H9 (cell line): ENCODE measurements at regions not wholly inside any gene's neighbourhood (a gene's known extent, or its start where the extent isn't known, plus 50 kb on each side); places are given as distances from the start of the nearest gene placed in this dataset.

Experiments
- DNase-seq: peaks from one replicate; pipeline ENCODE4 v3.0.0-alpha.2; 2017
- H2AFZ ChIP-seq: one replicate; pipeline ENCODE4 v1.6.1; 2013; ENCODE audit warnings: mild to moderate bottlenecking, low read length, control low read depth, moderate library complexity
- H2AK5ac ChIP-seq: 2 replicates; pipeline ENCODE4 v1.6.1; 2013; ENCODE audit warnings: low read length, control low read depth, mixed read lengths; ENCODE audit not compliant: insufficient read length
- H2BK120ac ChIP-seq: one replicate; pipeline ENCODE4 v1.6.1; 2013; ENCODE audit warnings: low read depth, mild to moderate bottlenecking, low read length, control low read depth, inconsistent platforms; ENCODE audit not compliant: poor library complexity, severe bottlenecking
- H2BK12ac ChIP-seq: 2 replicates; pipeline ENCODE4 v1.6.1; 2013; ENCODE audit warnings: low read length, control low read depth, mixed read lengths, low read depth; ENCODE audit not compliant: insufficient read length
- H2BK15ac ChIP-seq: 2 replicates; pipeline ENCODE4 v1.6.1; 2013; ENCODE audit warnings: low read depth, low read length, control low read depth
- H2BK20ac ChIP-seq: one replicate; pipeline ENCODE4 v1.6.1; 2013; ENCODE audit warnings: low read depth, mild to moderate bottlenecking, low read length, control low read depth, inconsistent platforms; ENCODE audit not compliant: poor library complexity, severe bottlenecking
- H2BK5ac ChIP-seq: 2 replicates; pipeline ENCODE4 v1.6.1; 2013; ENCODE audit warnings: low read length, control low read depth, mixed read lengths; ENCODE audit not compliant: insufficient read length
- H3K14ac ChIP-seq: 2 replicates; pipeline ENCODE4 v1.6.1; 2013; ENCODE audit warnings: low read length, control low read depth; ENCODE audit not compliant: insufficient read depth
- H3K18ac ChIP-seq: 2 replicates; pipeline ENCODE4 v1.6.1; 2013; ENCODE audit warnings: low read depth, mild to moderate bottlenecking, mixed read lengths, low read length, control low read depth; ENCODE audit not compliant: insufficient read length
- H3K23ac ChIP-seq: 2 replicates; pipeline ENCODE4 v1.6.1; 2013; ENCODE audit warnings: low read length, control low read depth, mixed read lengths, low read depth; ENCODE audit not compliant: insufficient read length
- H3K23me2 ChIP-seq: 2 replicates; pipeline ENCODE4 v1.6.1; 2013; ENCODE audit warnings: low read depth, mild to moderate bottlenecking, mixed read lengths, low read length, control low read depth; ENCODE audit not compliant: insufficient read length, poor library complexity, severe bottlenecking
- H3K27ac ChIP-seq: 2 replicates; pipeline ENCODE4 v1.5.1; 2013; ENCODE audit warnings: low read length, control low read depth, mixed read lengths, low read depth; ENCODE audit not compliant: insufficient read length
- H3K27me3 ChIP-seq: 2 replicates; pipeline ENCODE4 v1.6.1; 2013; ENCODE audit warnings: low read length, control low read depth, inconsistent platforms; ENCODE audit not compliant: insufficient read depth
- H3K4ac ChIP-seq: 2 replicates; pipeline ENCODE4 v1.6.1; 2013; ENCODE audit warnings: low read depth, mild to moderate bottlenecking, control low read depth, inconsistent platforms, low read length, moderate library complexity
- H3K4me1 ChIP-seq: 2 replicates; pipeline ENCODE4 v1.6.1; 2013; ENCODE audit warnings: low read length, control low read depth, inconsistent platforms; ENCODE audit not compliant: insufficient read depth
- H3K4me2 ChIP-seq: 2 replicates; pipeline ENCODE4 v1.6.1; 2013; ENCODE audit warnings: low read length, control low read depth, mixed read lengths; ENCODE audit not compliant: insufficient read length, insufficient read depth
- H3K56ac ChIP-seq: 2 replicates; pipeline ENCODE4 v1.6.1; 2013; ENCODE audit warnings: low read depth, mild to moderate bottlenecking, mixed read lengths, low read length, control low read depth; ENCODE audit not compliant: insufficient read length
- H3K79me1 ChIP-seq: 2 replicates; pipeline ENCODE4 v1.6.1; 2013; ENCODE audit warnings: low read depth, mild to moderate bottlenecking, moderate library complexity, low read length, control low read depth, inconsistent platforms; ENCODE audit not compliant: insufficient read depth, poor library complexity, severe bottlenecking
- H3K79me2 ChIP-seq: 2 replicates; pipeline ENCODE4 v1.6.1; 2013; ENCODE audit warnings: low read length, control low read depth, inconsistent platforms; ENCODE audit not compliant: insufficient read depth
- H3K9ac ChIP-seq: 2 replicates; pipeline ENCODE4 v1.6.1; 2013; ENCODE audit warnings: low read length, control low read depth, mixed read lengths; ENCODE audit not compliant: insufficient read length; ENCODE audit errors: extremely low read depth
- H3K9me3 ChIP-seq: one replicate; pipeline ENCODE4 v1.6.1; 2013; ENCODE audit warnings: low read depth, low read length, inconsistent platforms; ENCODE audit not compliant: control insufficient read depth
- H3T11ph ChIP-seq: one replicate; pipeline ENCODE4 v1.6.1; 2013; ENCODE audit warnings: mild to moderate bottlenecking, low read length, control low read depth, inconsistent platforms
- H4K20me1 ChIP-seq: one replicate; pipeline ENCODE4 v1.6.1; 2013; ENCODE audit not compliant: control insufficient read depth, insufficient read length, insufficient read depth
- H4K5ac ChIP-seq: 2 replicates; pipeline ENCODE4 v1.6.1; 2013; ENCODE audit warnings: low read depth, mild to moderate bottlenecking, mixed read lengths, low read length, control low read depth; ENCODE audit not compliant: insufficient read length
- H4K8ac ChIP-seq: replicated peaks from 2 replicates; pipeline ENCODE4 v1.6.1; 2013; ENCODE audit warnings: low read length, control low read depth, mixed read lengths, low read depth; ENCODE audit not compliant: insufficient read length
- H4K91ac ChIP-seq: 2 replicates; pipeline ENCODE4 v1.6.1; 2013; ENCODE audit warnings: low read depth, mild to moderate bottlenecking, moderate library complexity, mixed read lengths, low read length, control low read depth; ENCODE audit not compliant: insufficient read length
- H3K27ac Mint-ChIP-seq, 3 experiments: 2 replicates in 2 of 3; 3 replicates in 1 of 3; pipeline ENCODE4 v1.8.0; 2020 to 2021; ENCODE audit warnings: mixed read lengths in 3 of 3, mild to moderate bottlenecking in 1 of 3, moderate library complexity in 1 of 3
- H3K27me3 Mint-ChIP-seq: 2 replicates; pipeline ENCODE4 v1.8.0; 2021; ENCODE audit warnings: low read depth, mild to moderate bottlenecking, moderate library complexity, mixed read lengths
- H3K36me3 Mint-ChIP-seq, 3 experiments: 2 replicates in 2 of 3; 3 replicates in 1 of 3; pipeline ENCODE4 v1.8.0; 2020 to 2021; ENCODE audit warnings: low read depth in 3 of 3, mixed read lengths in 3 of 3; ENCODE audit not compliant: insufficient read depth in 1 of 3
- H3K4me1 Mint-ChIP-seq, 2 experiments: 2 replicates each; pipeline ENCODE4 v1.8.0; 2020; ENCODE audit warnings: mixed read lengths in 2 of 2
- H3K4me3 Mint-ChIP-seq, 2 experiments: 2 replicates in 1 of 2; 3 replicates in 1 of 2; pipeline ENCODE4 v1.8.0; 2020 to 2021; ENCODE audit warnings: mild to moderate bottlenecking in 2 of 2, mixed read lengths in 2 of 2, moderate library complexity in 1 of 2
- H3K9me3 Mint-ChIP-seq, 2 experiments: 2 replicates in 1 of 2; 3 replicates in 1 of 2; pipeline ENCODE4 v1.8.0; 2020; ENCODE audit warnings: mild to moderate bottlenecking in 2 of 2, mixed read lengths in 2 of 2, moderate library complexity in 1 of 2
- CTCF ChIP-seq: fragments of 200-600 bp; sonication (generic); conservative IDR thresholded peaks from 3 replicates; pipeline ENCODE4 v1.8.0; 2021; ENCODE audit warnings: antibody characterized with exemption, mild to moderate bottlenecking
- WGBS: extraction: QIAGEN DNeasy Blood & Tissue Kit; methylation state at CpG from one replicate; pipeline ENCODE4 v1.1.7; 2013; ENCODE audit warnings: missing lambda C conversion rate, low lambda C conversion rate, mixed read lengths; ENCODE audit not compliant: insufficient read length; ENCODE audit errors: extremely low coverage; 5-methylcytosine and 5-hydroxymethylcytosine counted together

GRCh38 chr5:125064621-125065438, 318.4 kb upstream of the ZNF608 start:
- Histone ChIP-seq H2BK20ac (no peak overlapping the region), H3K27ac (no peak overlapping the region), H3K79me2 (no peaks in the 10 kb centered on the region), H3K4me1 (peaks cover 10% of the 10 kb centered on the region; the same call in 1 of the 2 replicates), H3K56ac (no peak overlapping the region), H3K79me1 (no peaks in the 10 kb centered on the region), H2AK5ac (no peak overlapping the region), H3T11ph (no peak overlapping the region), H3K9me3 (no peaks in the 10 kb centered on the region), H2BK15ac (no peak overlapping the region), H4K8ac (no peak overlapping the region), H4K91ac (no peak overlapping the region), H2BK12ac (no peak overlapping the region), H3K4me2 (no peak overlapping the region), H3K14ac (no peak overlapping the region), H2BK120ac (no peak overlapping the region), H2BK5ac (no peak overlapping the region), H3K9ac (no peak overlapping the region), H2AFZ (no peak overlapping the region), H3K23ac (no peak overlapping the region), H3K18ac (no peak overlapping the region), H3K27me3 (no peaks in the 10 kb centered on the region), H4K20me1 (no peaks in the 10 kb centered on the region), H4K5ac (no peak overlapping the region), H3K4ac (no peak overlapping the region), H3K23me2 (no peaks in the 10 kb centered on the region)
- DNase-seq = no peak
- Mint-ChIP-seq H3K4me3 (no peak overlapping the region), H3K9me3 (peaks cover 5 to 19% of the 10 kb centered on the region in 2 experiments; a peak in 2 of 5 replicates), H3K4me1 (peaks cover 36% of the 10 kb centered on the region in 2 experiments), H3K27me3 (no peaks in the 10 kb centered on the region), H3K36me3 (peaks cover 0 to 20% (median 5%) of the 10 kb centered on the region in 3 experiments; a peak in 4 of 7 replicates), H3K27ac (peak overlapping the region in 1 of 3 experiments; percentile 33; a peak in 2 of 7 replicates)
- WGBS = no CpG with 5 or more reads among the region's 8 CpGs
- no peak for TF ChIP-seq CTCF
